K562 (cell line): ENCODE measurements at regions not wholly inside any gene's neighbourhood (a gene's known extent, or its start where the extent isn't known, plus 50 kb on each side); places are given as distances from the start of the nearest gene placed in this dataset.
"Not testable (repeated sequence)": the region's sequence is repeated elsewhere in the genome, so short reads cannot be mapped to it uniquely, and the experiment has no call there.

Experiments
- ARID1B ChIP-seq: fragments of 450-650 bp; IDR thresholded peaks from 2 replicates; pipeline ENCODE4 v1.6.1; 2016; ENCODE audit warnings: antibody characterized with exemption, mild to moderate bottlenecking, inconsistent platforms
- ATF1 ChIP-seq, 2 experiments: fragments of 450-650 bp in 1 of 2; IDR thresholded peaks; 2 replicates each; pipeline ENCODE4 v1.6.1; 2016; ENCODE audit warnings: missing compliant biosample characterization in 1 of 2, missing genetic modification characterization in 1 of 2
- DPF2 ChIP-seq: fragments of 450-650 bp; IDR thresholded peaks from 2 replicates; pipeline ENCODE4 v1.6.1; 2016
- FOXM1 ChIP-seq, 2 experiments: fragments of 450-650 bp in 1 of 2; sonication (generic) in 1 of 2; formaldehyde crosslinking in 1 of 2; IDR thresholded peaks; 2 replicates each; pipeline versions ENCODE4 v1.6.1 to v1.9.0; 2017 to 2022; ENCODE audit warnings: low read depth in 2 of 2, mild to moderate bottlenecking in 2 of 2, missing genetic modification reagents in 1 of 2, moderate library complexity in 1 of 2
- HCFC1 ChIP-seq: IDR thresholded peaks from 2 replicates; pipeline ENCODE4 v1.6.1; 2012; ENCODE audit warnings: low read depth, low read length, improper control_type of control experiment
- HNRNPH1 ChIP-seq: fragments of 200-400 bp; formaldehyde crosslinking; optimal IDR thresholded peaks from 2 replicates; pipeline ENCODE3; 2017; ENCODE audit warnings: low read depth, mild to moderate bottlenecking, low read length, moderate library complexity
- KLF1 ChIP-seq: fragments of 450-650 bp; IDR thresholded peaks from 2 replicates; pipeline ENCODE4 v1.6.1; 2016; ENCODE audit warnings: missing genetic modification characterization, missing compliant biosample characterization
- L3MBTL2 ChIP-seq: fragments of 450-650 bp; IDR thresholded peaks from 2 replicates; pipeline ENCODE4 v1.6.1; 2016; ENCODE audit warnings: mild to moderate bottlenecking, moderate library complexity
- POLR2A ChIP-seq: fragments of 450-650 bp; conservative IDR thresholded peaks from 2 replicates; pipeline ENCODE4 v1.6.1; 2016
- SREBF2 ChIP-seq: sonication (generic); formaldehyde crosslinking; IDR thresholded peaks from 2 replicates; pipeline ENCODE4 v1.4.0; 2020; ENCODE audit warnings: mild to moderate bottlenecking, missing genetic modification reagents
- TCF7L2 ChIP-seq: fragments of 150-350 bp; IDR thresholded peaks from 2 replicates; pipeline ENCODE4 v1.6.1; 2016; ENCODE audit warnings: low read depth, mild to moderate bottlenecking, low read length, moderate library complexity
- ZBTB7A ChIP-seq: IDR thresholded peaks from 2 replicates; pipeline ENCODE4 v1.6.1; 2011; ENCODE audit warnings: low read depth, mild to moderate bottlenecking, low read length, moderate library complexity, borderline replicate concordance; ENCODE audit not compliant: control insufficient read depth
- TF ChIP-seq, protein P1 (sequence below): fragments of 250-450 bp; sonication (Bioruptor Pico); IDR thresholded peaks from 2 replicates; pipeline ENCODE4 v1.5.0; 2022; ENCODE audit warnings: mild to moderate bottlenecking
- TF ChIP-seq, protein P2 (sequence below), 3 experiments: IDR thresholded peaks in 2 of 3; conservative IDR thresholded peaks in 1 of 3; 2 replicates each; pipeline ENCODE4 v1.5.1; 2011 to 2012; ENCODE audit warnings: low read length in 3 of 3, mild to moderate bottlenecking in 3 of 3, control low read depth in 2 of 3, improper control_type of control experiment in 1 of 3, inconsistent platforms in 1 of 3, low read depth in 1 of 3, mixed read lengths in 1 of 3, moderate library complexity in 1 of 3; ENCODE audit not compliant: insufficient read depth in 2 of 3

DNA sequence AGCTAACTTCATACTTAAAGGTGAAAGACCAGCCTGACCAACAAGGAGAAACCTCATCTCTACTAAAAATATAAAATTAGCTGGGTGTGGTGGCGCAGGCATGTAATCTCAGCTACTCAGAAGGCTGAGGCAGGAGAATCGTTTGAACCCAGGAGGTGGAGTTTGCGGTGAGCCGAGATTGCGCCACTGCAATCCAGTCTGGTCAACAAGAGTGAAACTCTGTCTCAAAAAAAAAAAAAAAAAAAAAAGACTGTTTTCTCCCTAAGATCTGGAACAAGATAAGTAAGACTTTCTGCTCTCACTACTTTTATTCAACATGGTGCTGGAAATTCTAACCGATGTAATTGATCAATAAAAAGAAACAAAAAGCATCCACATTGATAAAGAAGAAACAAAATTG, 131.9 kb upstream of the GALNT2 start:
- not testable (repeated sequence) for TF ChIP-seq ARID1B; POLR2A; ZBTB7A; ATF1 (CRISPR knock-in tag; IDR thresholded peaks at IDR 0.05); ATF1 (tag; IDR thresholded peaks at IDR 0.05); TCF7L2; SREBF2 (CRISPR knock-in tag); DPF2; L3MBTL2; FOXM1 (IDR thresholded peaks at IDR 0.05; ENCODE audit: low read depth); FOXM1 (CRISPR knock-in tag; IDR thresholded peaks at IDR 0.05; ENCODE audit: low read depth); HCFC1; KLF1 (tag); HNRNPH1
- TF ChIP-seq, protein P1, sequence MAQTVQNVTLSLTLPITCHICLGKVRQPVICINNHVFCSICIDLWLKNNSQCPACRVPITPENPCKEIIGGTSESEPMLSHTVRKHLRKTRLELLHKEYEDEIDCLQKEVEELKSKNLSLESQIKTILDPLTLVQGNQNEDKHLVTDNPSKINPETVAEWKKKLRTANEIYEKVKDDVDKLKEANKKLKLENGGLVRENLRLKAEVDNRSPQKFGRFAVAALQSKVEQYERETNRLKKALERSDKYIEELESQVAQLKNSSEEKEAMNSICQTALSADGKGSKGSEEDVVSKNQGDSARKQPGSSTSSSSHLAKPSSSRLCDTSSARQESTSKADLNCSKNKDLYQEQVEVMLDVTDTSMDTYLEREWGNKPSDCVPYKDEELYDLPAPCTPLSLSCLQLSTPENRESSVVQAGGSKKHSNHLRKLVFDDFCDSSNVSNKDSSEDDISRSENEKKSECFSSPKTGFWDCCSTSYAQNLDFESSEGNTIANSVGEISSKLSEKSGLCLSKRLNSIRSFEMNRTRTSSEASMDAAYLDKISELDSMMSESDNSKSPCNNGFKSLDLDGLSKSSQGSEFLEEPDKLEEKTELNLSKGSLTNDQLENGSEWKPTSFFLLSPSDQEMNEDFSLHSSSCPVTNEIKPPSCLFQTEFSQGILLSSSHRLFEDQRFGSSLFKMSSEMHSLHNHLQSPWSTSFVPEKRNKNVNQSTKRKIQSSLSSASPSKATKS (CRISPR knock-in tag), result not testable (repeated sequence)
- TF ChIP-seq, protein P2, sequence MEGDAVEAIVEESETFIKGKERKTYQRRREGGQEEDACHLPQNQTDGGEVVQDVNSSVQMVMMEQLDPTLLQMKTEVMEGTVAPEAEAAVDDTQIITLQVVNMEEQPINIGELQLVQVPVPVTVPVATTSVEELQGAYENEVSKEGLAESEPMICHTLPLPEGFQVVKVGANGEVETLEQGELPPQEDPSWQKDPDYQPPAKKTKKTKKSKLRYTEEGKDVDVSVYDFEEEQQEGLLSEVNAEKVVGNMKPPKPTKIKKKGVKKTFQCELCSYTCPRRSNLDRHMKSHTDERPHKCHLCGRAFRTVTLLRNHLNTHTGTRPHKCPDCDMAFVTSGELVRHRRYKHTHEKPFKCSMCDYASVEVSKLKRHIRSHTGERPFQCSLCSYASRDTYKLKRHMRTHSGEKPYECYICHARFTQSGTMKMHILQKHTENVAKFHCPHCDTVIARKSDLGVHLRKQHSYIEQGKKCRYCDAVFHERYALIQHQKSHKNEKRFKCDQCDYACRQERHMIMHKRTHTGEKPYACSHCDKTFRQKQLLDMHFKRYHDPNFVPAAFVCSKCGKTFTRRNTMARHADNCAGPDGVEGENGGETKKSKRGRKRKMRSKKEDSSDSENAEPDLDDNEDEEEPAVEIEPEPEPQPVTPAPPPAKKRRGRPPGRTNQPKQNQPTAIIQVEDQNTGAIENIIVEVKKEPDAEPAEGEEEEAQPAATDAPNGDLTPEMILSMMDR (IDR thresholded peaks at IDR 0.05 in 2 of 3, conservative IDR thresholded peaks at IDR 0.05 in 1 of 3; ENCODE audit: insufficient read depth in 2 of 3, low read depth in 1 of 3, low read length in 3 of 3), result not testable (repeated sequence)
